Upper lobe of right lung (tissue), 1 donor: ENCODE measurements at regions not wholly inside any gene's neighbourhood (a gene's known extent, or its start where the extent isn't known, plus 50 kb on each side); places are given as distances from the start of the nearest gene placed in this dataset.

ENCODE experiments used
- ATAC-seq: fragments of 200-7000 bp; cut with Tn5 transposase; one replicate; pipeline ENCODE4 v1.9.1; 2020; ENCODE audit warnings: mild to moderate bottlenecking, moderate library complexity
- DNase-seq: peaks from one replicate; pipeline ENCODE4 v3.0.0-alpha.2; 2020
- H3K27ac ChIP-seq: fragments of 200-600 bp; one replicate; pipeline ENCODE4 v1.8.0; 2022
- H3K27me3 ChIP-seq: fragments of 200-600 bp; one replicate; pipeline ENCODE4 v1.8.0; 2022; ENCODE audit warnings: mild to moderate bottlenecking
- H3K36me3 ChIP-seq: fragments of 200-600 bp; one replicate; pipeline ENCODE4 v1.8.0; 2022
- H3K4me1 ChIP-seq: fragments of 200-600 bp; one replicate; pipeline ENCODE4 v1.8.0; 2022
- H3K4me3 ChIP-seq: fragments of 200-600 bp; one replicate; pipeline ENCODE4 v1.8.0; 2022; ENCODE audit warnings: mild to moderate bottlenecking
- H3K9me3 ChIP-seq: fragments of 200-600 bp; one replicate; pipeline ENCODE4 v1.8.0; 2022
- CTCF ChIP-seq: fragments of 200-600 bp; IDR thresholded peaks from one replicate; pipeline ENCODE4 v1.8.0; 2022; ENCODE audit warnings: antibody characterized with exemption
- intact Hi-C: fragments of 100-400 bp; cut with DNase I; formaldehyde crosslinking; loops from one replicate; pipeline ENCODE4 v1.11.0; 2022
- donor health status: DM: no; HTN: yes; CAD: no; lungs with severe emphysema.

- Histone ChIP-seq H3K9me3 (no peaks in the 10 kb centered on the region), H3K27ac (no peak overlapping the region), H3K4me3 (no peak overlapping the region), H3K4me1 (no peaks in the 10 kb centered on the region), H3K36me3 (no peaks in the 10 kb centered on the region), H3K27me3 (no peaks in the 10 kb centered on the region)
- ATAC-seq (no peak), DNase-seq (no peak)
- intact Hi-C loops, result no loop called here
- TF ChIP-seq CTCF, result no peak
These were observed 584.1 kb downstream of the CCDC171 start for GRCh38 chr9:16136961-16137360.

- no peak for TF ChIP-seq CTCF
- Histone ChIP-seq H3K27ac (no peak overlapping the region), H3K4me3 (no peak overlapping the region), H3K27me3 (no peaks in the 10 kb centered on the region), H3K36me3 (no peaks in the 10 kb centered on the region), H3K4me1 (no peaks in the 10 kb centered on the region), H3K9me3 (no peaks in the 10 kb centered on the region)
- ATAC-seq, result no peak
- intact Hi-C loops, result no loop called here
- DNase-seq, result no peak
These were observed 586.0 kb downstream of the CCDC171 start for GRCh38 chr9:16138561-16139491.

GRCh38 chr9:16139774-16140173 is 586.9 kb downstream of the CCDC171 start:
- Histone ChIP-seq H3K4me1 (no peaks in the 10 kb centered on the region), H3K27ac (no peak overlapping the region), H3K27me3 (no peaks in the 10 kb centered on the region), H3K4me3 (no peak overlapping the region), H3K36me3 (no peaks in the 10 kb centered on the region), H3K9me3 (no peaks in the 10 kb centered on the region)
- DNase-seq (no peak), ATAC-seq (no peak)
- intact Hi-C loops, result no loop called here
- no peak for TF ChIP-seq CTCF

GRCh38 chr9:16143310-16143709 is 590.5 kb downstream of the CCDC171 start:
- intact Hi-C loops, result no loop called here
- no peak overlapping the region for H3K27ac ChIP-seq
- no peak for TF ChIP-seq CTCF
- H3K9me3 ChIP-seq, result no peaks in the 10 kb centered on the region
- no peaks in the 10 kb centered on the region for H3K36me3 ChIP-seq
- no peak for DNase-seq
- H3K4me3 ChIP-seq, result no peak overlapping the region
- ATAC-seq, result no peak
- H3K27me3 ChIP-seq, result no peaks in the 10 kb centered on the region
- H3K4me1 ChIP-seq, result no peaks in the 10 kb centered on the region

GRCh38 chr9:16143947-16144890 is 591.4 kb downstream of the CCDC171 start:
- no peak for DNase-seq
- no peak overlapping the region for H3K4me3 ChIP-seq
- H3K27me3 ChIP-seq, result no peaks in the 10 kb centered on the region
- H3K36me3 ChIP-seq, result no peaks in the 10 kb centered on the region
- no peak for TF ChIP-seq CTCF
- intact Hi-C loops, result no loop called here
- no peaks in the 10 kb centered on the region for H3K9me3 ChIP-seq
- H3K4me1 ChIP-seq, result no peaks in the 10 kb centered on the region
- H3K27ac ChIP-seq, result no peak overlapping the region
- ATAC-seq, result no peak
